Ishikawa (cell line): ENCODE measurements at regions not wholly inside any gene's neighbourhood (a gene's known extent, or its start where the extent isn't known, plus 50 kb on each side); places are given as distances from the start of the nearest gene placed in this dataset.

ENCODE experiments used
- CEBPB ChIP-seq: IDR thresholded peaks from 2 replicates; pipeline ENCODE4 v1.6.1; 2012
- CREB1 ChIP-seq: IDR thresholded peaks from 2 replicates; pipeline ENCODE4 v1.6.1; 2012; ENCODE audit warnings: low read depth
- EGR1 ChIP-seq: IDR thresholded peaks from 2 replicates; pipeline ENCODE4 v1.6.1; 2012
- EP300 ChIP-seq: IDR thresholded peaks from 2 replicates; pipeline ENCODE4 v1.6.1; 2012; ENCODE audit warnings: borderline replicate concordance
- FOXM1 ChIP-seq: IDR thresholded peaks from 2 replicates; pipeline ENCODE4 v1.6.1; 2012; ENCODE audit warnings: low read depth, borderline replicate concordance
- NFIC ChIP-seq: IDR thresholded peaks from 2 replicates; pipeline ENCODE4 v1.6.1; 2012
- RAD21 ChIP-seq: IDR thresholded peaks from 2 replicates; pipeline ENCODE4 v1.6.1; 2012; ENCODE audit warnings: low read depth
- TAF1 ChIP-seq: IDR thresholded peaks from 2 replicates; pipeline ENCODE4 v1.6.1; 2012; ENCODE audit warnings: low read depth, mild to moderate bottlenecking
- TCF12 ChIP-seq: IDR thresholded peaks from 2 replicates; pipeline ENCODE4 v1.6.1; 2012; ENCODE audit warnings: low read depth
- TEAD4 ChIP-seq: IDR thresholded peaks from 2 replicates; pipeline ENCODE4 v1.6.1; 2012
- YY1 ChIP-seq: IDR thresholded peaks from 2 replicates; pipeline ENCODE4 v1.6.1; 2012; ENCODE audit warnings: low read depth
- ZBTB7A ChIP-seq: IDR thresholded peaks from 2 replicates; pipeline ENCODE4 v1.6.1; 2012; ENCODE audit warnings: low read depth
- TF ChIP-seq, protein P1 (sequence below): IDR thresholded peaks from 2 replicates; pipeline ENCODE4 v1.6.1; 2012; ENCODE audit warnings: low read depth, mild to moderate bottlenecking
- TF ChIP-seq, protein P2 (sequence below): IDR thresholded peaks from 2 replicates; pipeline ENCODE4 v1.6.1; 2012
- TF ChIP-seq, protein P3 (sequence below): IDR thresholded peaks from 2 replicates; pipeline ENCODE4 v1.6.1; 2012

DNA sequence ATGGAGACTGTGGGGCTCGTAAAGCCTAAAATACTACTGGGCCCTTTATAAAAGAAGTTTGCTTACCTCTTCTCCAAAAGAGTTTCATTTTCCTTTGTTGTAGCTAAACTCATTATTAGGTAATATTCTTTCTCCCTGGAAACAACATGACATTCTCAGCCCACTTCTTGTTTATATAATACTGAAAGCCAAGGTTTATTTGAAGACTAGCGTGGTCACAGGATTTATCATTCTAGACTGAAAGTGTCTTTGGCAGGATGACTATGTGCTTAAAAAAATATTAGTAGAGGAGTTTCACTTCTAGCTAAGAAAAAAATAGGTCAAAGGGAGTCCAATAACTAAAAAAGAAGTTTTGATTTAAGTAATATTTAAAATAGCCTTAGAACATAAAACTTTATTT, 1085.2 kb upstream of the CADM2 start:
- TF ChIP-seq, protein P1, sequence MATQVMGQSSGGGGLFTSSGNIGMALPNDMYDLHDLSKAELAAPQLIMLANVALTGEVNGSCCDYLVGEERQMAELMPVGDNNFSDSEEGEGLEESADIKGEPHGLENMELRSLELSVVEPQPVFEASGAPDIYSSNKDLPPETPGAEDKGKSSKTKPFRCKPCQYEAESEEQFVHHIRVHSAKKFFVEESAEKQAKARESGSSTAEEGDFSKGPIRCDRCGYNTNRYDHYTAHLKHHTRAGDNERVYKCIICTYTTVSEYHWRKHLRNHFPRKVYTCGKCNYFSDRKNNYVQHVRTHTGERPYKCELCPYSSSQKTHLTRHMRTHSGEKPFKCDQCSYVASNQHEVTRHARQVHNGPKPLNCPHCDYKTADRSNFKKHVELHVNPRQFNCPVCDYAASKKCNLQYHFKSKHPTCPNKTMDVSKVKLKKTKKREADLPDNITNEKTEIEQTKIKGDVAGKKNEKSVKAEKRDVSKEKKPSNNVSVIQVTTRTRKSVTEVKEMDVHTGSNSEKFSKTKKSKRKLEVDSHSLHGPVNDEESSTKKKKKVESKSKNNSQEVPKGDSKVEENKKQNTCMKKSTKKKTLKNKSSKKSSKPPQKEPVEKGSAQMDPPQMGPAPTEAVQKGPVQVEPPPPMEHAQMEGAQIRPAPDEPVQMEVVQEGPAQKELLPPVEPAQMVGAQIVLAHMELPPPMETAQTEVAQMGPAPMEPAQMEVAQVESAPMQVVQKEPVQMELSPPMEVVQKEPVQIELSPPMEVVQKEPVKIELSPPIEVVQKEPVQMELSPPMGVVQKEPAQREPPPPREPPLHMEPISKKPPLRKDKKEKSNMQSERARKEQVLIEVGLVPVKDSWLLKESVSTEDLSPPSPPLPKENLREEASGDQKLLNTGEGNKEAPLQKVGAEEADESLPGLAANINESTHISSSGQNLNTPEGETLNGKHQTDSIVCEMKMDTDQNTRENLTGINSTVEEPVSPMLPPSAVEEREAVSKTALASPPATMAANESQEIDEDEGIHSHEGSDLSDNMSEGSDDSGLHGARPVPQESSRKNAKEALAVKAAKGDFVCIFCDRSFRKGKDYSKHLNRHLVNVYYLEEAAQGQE, result no peak
- TF ChIP-seq FOXM1 (no peak), TEAD4 (no peak), NFIC (no peak), RAD21 (no peak), YY1 (no peak), ZBTB7A (no peak), CEBPB (no peak), CREB1 (no peak), TAF1 (no peak), EP300 (no peak), EGR1 (no peak)

DNA sequence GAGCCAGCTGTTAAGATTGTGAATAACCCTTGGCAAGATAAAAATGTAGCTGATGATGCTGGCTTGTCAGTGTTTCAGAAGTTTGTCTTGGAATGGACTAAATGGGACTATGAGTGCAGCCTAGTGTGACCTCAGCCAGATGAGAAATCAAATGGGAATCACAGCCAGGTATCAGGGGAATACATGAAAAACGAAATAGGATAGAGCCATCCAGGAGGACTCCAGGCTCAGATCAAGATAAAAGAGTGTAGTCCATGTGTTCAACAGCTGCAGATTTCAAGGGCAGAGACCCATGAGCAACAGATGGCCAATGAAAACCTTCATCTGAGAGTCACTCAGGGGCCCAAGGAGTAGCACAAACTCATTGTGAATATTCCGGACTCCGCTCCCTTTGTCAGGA, 1080.9 kb upstream of the CADM2 start:
- TF ChIP-seq, protein P1, result no peak
- TF ChIP-seq EGR1 (no peak), CEBPB (no peak), TCF12 (no peak), NFIC (no peak), ZBTB7A (no peak), EP300 (no peak), FOXM1 (no peak), YY1 (no peak), CREB1 (no peak), RAD21 (no peak), TEAD4 (no peak), TAF1 (no peak)
- TF ChIP-seq, protein P2, sequence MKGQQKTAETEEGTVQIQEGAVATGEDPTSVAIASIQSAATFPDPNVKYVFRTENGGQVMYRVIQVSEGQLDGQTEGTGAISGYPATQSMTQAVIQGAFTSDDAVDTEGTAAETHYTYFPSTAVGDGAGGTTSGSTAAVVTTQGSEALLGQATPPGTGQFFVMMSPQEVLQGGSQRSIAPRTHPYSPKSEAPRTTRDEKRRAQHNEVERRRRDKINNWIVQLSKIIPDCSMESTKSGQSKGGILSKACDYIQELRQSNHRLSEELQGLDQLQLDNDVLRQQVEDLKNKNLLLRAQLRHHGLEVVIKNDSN, result no peak
- TF ChIP-seq, protein P3, sequence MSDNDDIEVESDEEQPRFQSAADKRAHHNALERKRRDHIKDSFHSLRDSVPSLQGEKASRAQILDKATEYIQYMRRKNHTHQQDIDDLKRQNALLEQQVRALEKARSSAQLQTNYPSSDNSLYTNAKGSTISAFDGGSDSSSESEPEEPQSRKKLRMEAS, result no peak

DNA sequence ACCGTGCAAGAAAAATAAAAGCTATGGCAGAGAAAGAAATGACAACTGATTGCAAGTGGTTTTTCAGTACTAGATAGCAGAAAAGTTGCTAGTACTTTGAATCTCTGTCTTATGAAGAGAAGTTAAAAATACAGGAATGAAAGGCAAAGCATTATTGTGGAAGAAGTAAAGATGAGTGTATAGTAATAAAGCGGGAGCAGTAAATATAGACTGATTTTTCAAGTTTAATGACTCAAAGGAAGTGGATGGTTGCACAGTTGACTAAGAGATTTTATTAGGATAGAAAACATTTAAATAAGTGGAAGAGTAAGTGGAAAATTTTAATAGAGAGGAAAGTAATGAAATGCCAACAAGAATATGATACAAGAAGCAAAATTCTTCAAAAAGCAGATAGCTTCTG, 1076.1 kb upstream of the CADM2 start:
- no peak for TF ChIP-seq TCF12
- TF ChIP-seq ZBTB7A, result no peak
- TF ChIP-seq TAF1, result no peak
- TF ChIP-seq NFIC, result no peak
- TF ChIP-seq EP300, result no peak
- TF ChIP-seq, protein P1, result no peak
- no peak for TF ChIP-seq FOXM1
- no peak for TF ChIP-seq TEAD4
- TF ChIP-seq YY1, result no peak
- TF ChIP-seq, protein P3, result no peak
- TF ChIP-seq, protein P2, result no peak
- no peak for TF ChIP-seq RAD21

DNA sequence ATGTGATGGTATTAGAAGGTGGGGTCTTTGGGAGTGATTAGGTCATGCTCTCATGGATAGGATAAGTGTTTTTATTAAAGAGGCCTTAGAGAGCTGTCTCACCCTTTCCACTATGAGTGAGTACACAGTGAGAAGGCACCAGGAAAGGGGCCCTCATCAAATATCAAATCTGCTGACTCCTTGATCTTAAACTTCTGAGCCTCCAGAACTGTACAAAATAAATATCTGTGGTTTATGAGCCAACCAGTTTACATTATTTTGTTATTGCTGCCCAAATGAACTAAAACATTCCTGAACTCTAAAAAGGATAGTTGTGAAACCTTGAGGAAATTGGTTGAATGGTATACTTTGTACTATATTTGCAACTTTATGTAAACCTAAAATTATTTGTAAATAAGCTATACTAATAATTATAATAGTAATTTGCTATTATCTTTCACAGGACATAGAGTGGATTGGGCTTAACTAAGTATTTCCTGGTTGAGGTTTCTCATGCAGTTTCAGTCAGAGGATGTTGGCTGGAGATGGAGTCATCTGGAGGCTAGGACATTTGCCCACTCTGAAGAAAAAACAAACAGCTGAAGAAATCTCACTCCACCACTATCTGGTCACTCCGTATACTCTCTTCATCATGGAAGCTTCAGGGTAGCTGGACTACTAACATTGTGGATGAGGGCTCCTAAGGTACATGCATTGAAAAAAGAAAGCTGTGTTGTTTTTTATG, 1068.6 kb upstream of the CADM2 start:
- TF ChIP-seq, protein P2, result no peak
- TF ChIP-seq TAF1, result no peak
- TF ChIP-seq CREB1, result no peak
- TF ChIP-seq, protein P1, result no peak
- no peak for TF ChIP-seq ZBTB7A
- TF ChIP-seq EGR1, result no peak
- no peak for TF ChIP-seq TEAD4
- TF ChIP-seq RAD21, result no peak
- TF ChIP-seq NFIC, result no peak
- TF ChIP-seq YY1, result no peak
- no peak for TF ChIP-seq CEBPB
- TF ChIP-seq TCF12, result no peak
- no peak for TF ChIP-seq EP300
- no peak for TF ChIP-seq FOXM1
- TF ChIP-seq, protein P3, result no peak
